CD4-positive, alpha-beta T cell treated with Interleukin-4 for 4 hours (primary cell): ENCODE measurements at regions not wholly inside any gene's neighbourhood (a gene's known extent, or its start where the extent isn't known, plus 50 kb on each side); places are given as distances from the start of the nearest gene placed in this dataset.
A peak's percentile ranks its signal among the peaks of the same experiment; 100 is the strongest.

Source experiments
- DNase-seq: peaks from one replicate; pipeline ENCODE4 v3.0.0-alpha.2; 2020

- no peak for DNase-seq
These were observed 232.0 kb upstream of the GSE1 start for GRCh38 chr16:85380905-85381737.

DNA sequence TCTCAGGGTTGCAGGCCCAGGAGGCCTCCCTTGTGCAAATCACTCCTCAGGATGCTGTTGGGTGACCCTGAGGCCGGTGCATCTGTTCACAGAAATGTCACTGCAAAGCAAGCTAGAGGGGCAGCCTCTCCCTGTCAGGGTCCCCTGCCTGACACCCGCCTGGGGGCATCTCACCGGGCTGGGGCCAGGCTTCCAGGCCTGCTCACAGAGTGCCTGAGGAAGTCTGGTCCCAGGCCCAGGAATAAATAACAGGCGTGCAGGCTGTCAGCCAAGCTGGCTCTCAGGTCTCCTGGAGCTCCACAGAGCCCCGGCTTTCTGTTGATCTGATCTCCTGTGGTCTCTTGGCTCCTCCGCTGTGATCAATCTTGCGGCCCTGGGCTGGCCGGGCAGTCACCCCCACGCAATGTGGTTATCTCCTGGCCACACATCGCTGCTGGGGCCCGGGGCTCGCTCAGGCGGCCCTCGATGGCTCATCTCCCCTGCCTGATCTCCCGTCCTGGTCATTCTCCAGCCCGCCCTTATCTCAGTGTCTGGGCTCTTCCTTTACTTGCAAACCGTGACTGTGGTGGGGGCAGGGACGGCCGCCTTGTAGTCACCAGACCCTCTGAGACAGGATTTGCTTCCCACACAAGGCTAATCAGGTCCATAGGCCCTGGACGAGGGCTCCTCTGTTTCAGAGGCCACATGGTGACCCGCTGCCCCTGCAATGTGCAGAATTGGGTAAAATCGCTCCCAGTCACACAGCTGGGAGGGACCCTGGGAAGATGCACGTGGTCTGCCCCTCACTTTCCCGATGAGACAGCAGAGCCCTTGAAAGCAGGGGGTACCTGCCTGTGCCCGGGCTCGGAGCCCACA, 231.2 kb upstream of the GSE1 start:
- no peak for DNase-seq

DNA sequence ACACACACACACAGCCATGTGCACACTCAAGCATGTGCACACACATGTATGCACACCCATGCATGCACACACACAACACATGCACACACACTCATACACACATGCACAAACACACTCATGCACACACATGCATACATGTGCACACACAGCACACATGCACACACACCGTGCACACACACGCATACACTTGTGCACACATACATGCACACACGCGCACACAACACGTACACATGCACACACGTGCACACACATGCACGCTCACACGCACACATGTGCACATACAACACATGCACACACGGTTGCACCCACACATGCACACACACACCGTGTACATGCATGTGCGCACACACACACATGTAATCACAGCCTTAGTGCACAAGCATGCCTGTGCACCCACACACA, 230.4 kb upstream of the GSE1 start:
- no peak for DNase-seq

DNA sequence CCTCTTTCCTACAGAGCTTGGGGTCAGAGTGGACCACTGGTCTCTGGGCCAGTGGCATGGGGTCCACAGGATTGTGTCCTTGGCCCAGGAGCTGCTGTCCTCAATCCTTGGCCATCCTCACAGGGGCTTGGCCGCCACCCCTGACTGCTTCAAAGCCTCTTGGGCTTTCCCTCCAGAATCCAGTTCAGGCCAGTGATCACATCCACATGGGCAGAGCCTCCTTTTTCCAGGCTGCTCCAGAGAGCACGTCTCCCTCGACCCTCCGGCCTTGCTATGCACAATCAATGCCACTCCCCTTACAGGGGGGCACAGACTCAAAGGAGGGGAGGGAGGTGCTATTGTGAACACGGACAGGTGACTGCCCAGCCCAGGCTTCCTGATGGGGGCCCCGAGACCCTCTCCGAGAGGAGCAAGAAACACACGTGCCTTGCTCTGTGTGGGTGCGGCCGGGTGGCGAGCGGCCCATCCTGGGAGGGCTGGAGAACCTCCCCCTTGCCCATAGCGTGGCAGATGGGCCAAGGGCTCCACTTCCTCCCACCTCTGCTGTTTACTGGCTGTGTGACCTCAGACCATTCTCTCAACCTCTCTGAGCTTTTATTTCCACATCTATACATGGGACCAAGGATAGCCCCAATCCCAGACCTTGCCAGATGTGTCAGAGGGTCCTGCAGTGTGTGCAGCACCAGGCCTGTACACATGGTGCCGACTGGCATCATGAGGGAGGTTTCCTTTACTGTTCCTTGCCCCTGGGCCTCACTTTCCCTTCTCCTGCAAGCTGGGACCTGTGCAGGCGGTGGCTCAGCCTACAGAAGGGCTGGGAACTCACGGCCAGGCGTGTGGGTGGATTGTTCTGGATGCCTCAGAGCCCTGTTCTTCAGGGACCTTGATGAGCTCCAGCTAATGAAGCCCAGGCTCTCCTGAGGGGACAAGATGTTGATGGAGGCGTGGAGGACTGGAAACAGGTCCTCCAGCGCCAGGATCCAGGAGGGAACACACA, 229.0 kb upstream of the GSE1 start:
- DNase-seq, result no peak

GRCh38 chr16:85384833-85385462, 228.2 kb upstream of the GSE1 start:
- no peak for DNase-seq

- DNase-seq, result no peak
These were observed 227.4 kb upstream of the GSE1 start for GRCh38 chr16:85385463-85386331.

GRCh38 chr16:85386467-85387170, 226.5 kb upstream of the GSE1 start:
- no peak for DNase-seq

DNA sequence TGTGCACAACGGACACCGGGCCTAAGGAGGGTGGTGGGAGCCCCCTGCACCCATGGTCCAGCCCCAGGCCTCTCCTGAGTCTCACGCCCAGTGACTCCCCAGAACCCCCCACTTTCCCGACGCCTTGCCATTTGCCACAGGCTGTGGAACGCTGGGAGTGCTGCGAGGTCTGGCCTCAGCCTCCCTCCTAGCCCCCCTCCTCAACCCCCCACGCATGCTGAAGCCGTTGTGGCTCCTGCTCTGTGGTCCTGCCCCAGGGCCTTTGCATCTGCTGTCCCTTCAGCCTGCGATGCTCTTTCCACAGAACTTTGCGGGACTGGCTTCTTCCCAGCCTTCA, 226.0 kb upstream of the GSE1 start:
- DNase-seq, result no peak

- no peak for DNase-seq
These were observed 225.3 kb upstream of the GSE1 start for GRCh38 chr16:85387731-85388295.

GRCh38 chr16:85389679-85390470, 223.2 kb upstream of the GSE1 start:
- no peak for DNase-seq

- DNase-seq, result no peak
These were observed 222.5 kb upstream of the GSE1 start for GRCh38 chr16:85390511-85391174.

DNA sequence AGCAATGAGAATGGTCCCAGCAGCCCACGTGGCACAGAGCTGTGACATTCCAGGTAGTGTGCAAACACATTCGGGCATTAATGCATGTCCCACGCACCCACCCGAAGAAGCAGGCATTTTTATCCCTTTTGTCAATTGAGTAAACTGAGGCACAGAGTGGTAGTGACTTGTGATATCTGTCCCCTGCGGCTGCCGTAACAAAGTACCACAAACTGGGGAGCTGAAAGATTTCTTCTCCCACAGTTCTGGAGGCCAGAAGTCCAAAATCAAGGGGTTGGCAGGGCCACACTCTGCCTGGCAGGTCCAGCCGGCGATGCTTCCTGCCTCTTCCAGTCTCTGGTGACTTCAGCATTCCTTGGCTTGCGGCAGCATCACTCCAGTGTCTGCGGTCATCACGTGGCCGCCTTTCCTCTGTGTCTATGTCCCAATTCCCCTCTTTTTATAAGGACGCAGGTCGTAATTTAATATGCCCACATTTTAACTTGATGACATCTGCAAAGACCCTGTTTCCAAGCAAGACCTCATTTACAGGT, 221.9 kb upstream of the GSE1 start:
- DNase-seq, result no peak

- no peak for DNase-seq
These were observed 221.1 kb upstream of the GSE1 start for GRCh38 chr16:85391769-85392583.

- no peak for DNase-seq
These were observed 220.1 kb upstream of the GSE1 start for GRCh38 chr16:85392756-85393673.

DNA sequence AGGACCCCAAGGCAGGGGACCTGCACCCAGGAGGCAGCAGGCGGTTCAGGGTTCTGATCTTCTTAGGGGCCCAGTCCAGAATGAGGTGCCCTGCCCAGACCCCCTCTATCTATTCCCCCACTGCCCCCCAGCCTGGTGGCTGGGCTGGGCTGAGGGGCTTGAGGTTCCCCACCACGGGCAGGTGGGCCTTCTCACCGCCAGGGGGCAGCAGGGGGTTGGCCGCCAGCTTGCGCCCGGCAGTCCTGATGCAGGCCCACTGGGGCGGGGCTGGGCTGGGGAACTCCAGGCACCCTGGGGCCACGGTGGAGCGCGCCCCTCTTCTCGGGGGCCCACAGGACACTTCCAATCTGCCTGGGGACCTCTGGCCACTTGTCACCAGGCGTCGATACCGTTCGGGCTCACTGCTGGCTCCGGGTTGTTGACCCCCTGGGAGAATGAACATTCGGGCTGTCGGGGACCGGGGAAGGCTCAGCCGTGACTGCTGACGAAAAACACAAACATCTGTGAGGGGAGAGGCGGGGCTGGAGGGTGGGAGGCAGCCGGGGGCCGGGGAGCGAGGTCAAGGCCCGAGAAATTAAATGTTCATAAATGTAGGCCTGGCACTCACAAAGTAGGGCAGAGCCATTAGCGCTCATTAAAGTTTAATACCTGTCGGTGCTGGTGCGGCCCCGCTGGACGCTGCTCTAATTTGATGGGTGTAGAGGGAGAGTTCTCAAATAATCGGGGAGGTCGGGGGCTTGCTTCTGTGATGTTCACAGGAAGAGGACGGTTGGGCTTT, 219.3 kb upstream of the GSE1 start:
- DNase-seq, result peak; percentile 38
